Activated T-helper 2 cell treated with anti-CD3 and anti-CD28 coated beads, Interferon-gamma antibody, Interleukin-2, Interleukin-4, amounts not matched to agents 10 μg/mL and 5 μg/mL and 100 μg/mL, durations not matched to agents 14 hours and 24 hours and 36 hours (primary cell): ENCODE measurements at regions not wholly inside any gene's neighbourhood (a gene's known extent, or its start where the extent isn't known, plus 50 kb on each side); places are given as distances from the start of the nearest gene placed in this dataset.

Experiments
- DNase-seq: peaks from one replicate; pipeline ENCODE4 v3.0.0; 2021; ENCODE audit warnings: low spot score
- H3K27ac Mint-ChIP-seq: one replicate; pipeline ENCODE4 v1.8.0; 2021; ENCODE audit warnings: mixed read lengths
- H3K27me3 Mint-ChIP-seq: one replicate; pipeline ENCODE4 v1.8.0; 2021; ENCODE audit warnings: low read depth, mixed read lengths
- H3K36me3 Mint-ChIP-seq: one replicate; pipeline ENCODE4 v1.8.0; 2021; ENCODE audit warnings: low read depth, mixed read lengths
- H3K4me1 Mint-ChIP-seq: one replicate; pipeline ENCODE4 v1.8.0; 2021; ENCODE audit warnings: low read depth, mixed read lengths
- H3K4me3 Mint-ChIP-seq: one replicate; pipeline ENCODE4 v1.8.0; 2021; ENCODE audit warnings: low read depth, mild to moderate bottlenecking, moderate library complexity, mixed read lengths
- H3K9me3 Mint-ChIP-seq: one replicate; pipeline ENCODE4 v1.8.0; 2021; ENCODE audit warnings: mixed read lengths
- intact Hi-C: fragments of 100-400 bp; cut with micrococcal nuclease; formaldehyde crosslinking; loops from one replicate; pipeline ENCODE4 v1.15.1; 2023

GRCh38 chr10:121302541-121303180 lies 295.6 kb downstream of the FGFR2 start:
- H3K4me3 Mint-ChIP-seq: no peak overlapping the region
- intact Hi-C loops: no loop called here
- no peak overlapping the region for H3K27ac Mint-ChIP-seq
- no peaks in the 10 kb centered on the region for H3K36me3 Mint-ChIP-seq
- DNase-seq: no peak
- no peaks in the 10 kb centered on the region for H3K9me3 Mint-ChIP-seq
- no peaks in the 10 kb centered on the region for H3K27me3 Mint-ChIP-seq
- no peaks in the 10 kb centered on the region for H3K4me1 Mint-ChIP-seq

- H3K4me1 Mint-ChIP-seq: no peaks in the 10 kb centered on the region
- H3K27me3 Mint-ChIP-seq: no peaks in the 10 kb centered on the region
- intact Hi-C loops: no loop called here
These were observed 294.9 kb downstream of the FGFR2 start for GRCh38 chr10:121303287-121303890.

GRCh38 chr10:121305066-121305465 lies 293.2 kb downstream of the FGFR2 start:
- H3K27me3 Mint-ChIP-seq: no peaks in the 10 kb centered on the region
- intact Hi-C loops: no loop called here

More at GRCh38 chr10:121303287-121303890, 294.9 kb downstream of the FGFR2 start:
- Mint-ChIP-seq H3K9me3 (no peaks in the 10 kb centered on the region), H3K27ac (no peak overlapping the region), H3K4me3 (no peak overlapping the region), H3K36me3 (no peaks in the 10 kb centered on the region)
- DNase-seq: no peak

GRCh38 chr10:121306159-121306673 lies 292.0 kb downstream of the FGFR2 start:
- Mint-ChIP-seq H3K27me3 (no peaks in the 10 kb centered on the region), H3K9me3 (no peaks in the 10 kb centered on the region), H3K4me1 (no peaks in the 10 kb centered on the region), H3K4me3 (no peak overlapping the region), H3K36me3 (no peaks in the 10 kb centered on the region), H3K27ac (no peak overlapping the region)
- DNase-seq: no peak
- intact Hi-C loops: no loop called here

More at GRCh38 chr10:121305066-121305465, 293.2 kb downstream of the FGFR2 start:
- Mint-ChIP-seq H3K4me1 (no peaks in the 10 kb centered on the region), H3K27ac (no peak overlapping the region), H3K4me3 (no peak overlapping the region), H3K36me3 (no peaks in the 10 kb centered on the region), H3K9me3 (no peaks in the 10 kb centered on the region)
- DNase-seq: no peak

GRCh38 chr10:121307411-121307980 lies 290.7 kb downstream of the FGFR2 start:
- no peaks in the 10 kb centered on the region for H3K36me3 Mint-ChIP-seq
- no peak overlapping the region for H3K27ac Mint-ChIP-seq
- intact Hi-C loops: no loop called here
- H3K4me1 Mint-ChIP-seq: no peaks in the 10 kb centered on the region
- no peaks in the 10 kb centered on the region for H3K9me3 Mint-ChIP-seq
- no peak for DNase-seq
- H3K4me3 Mint-ChIP-seq: no peak overlapping the region
- H3K27me3 Mint-ChIP-seq: no peaks in the 10 kb centered on the region

- no peak for DNase-seq
- Mint-ChIP-seq H3K36me3 (no peaks in the 10 kb centered on the region), H3K4me1 (no peaks in the 10 kb centered on the region)
These were observed 290.2 kb downstream of the FGFR2 start for GRCh38 chr10:121308020-121308419.

GRCh38 chr10:121309164-121309563 lies 289.1 kb downstream of the FGFR2 start:
- Mint-ChIP-seq H3K4me3 (no peak overlapping the region), H3K27ac (no peak overlapping the region), H3K36me3 (no peaks in the 10 kb centered on the region), H3K4me1 (no peaks in the 10 kb centered on the region), H3K9me3 (no peaks in the 10 kb centered on the region), H3K27me3 (no peaks in the 10 kb centered on the region)
- intact Hi-C loops: no loop called here
- DNase-seq: no peak

More at GRCh38 chr10:121308020-121308419, 290.2 kb downstream of the FGFR2 start:
- Mint-ChIP-seq H3K27ac (no peak overlapping the region), H3K4me3 (no peak overlapping the region), H3K27me3 (no peaks in the 10 kb centered on the region), H3K9me3 (no peaks in the 10 kb centered on the region)
- intact Hi-C loops: no loop called here

GRCh38 chr10:121310151-121310711 lies 288.0 kb downstream of the FGFR2 start:
- Mint-ChIP-seq H3K9me3 (no peaks in the 10 kb centered on the region), H3K36me3 (no peaks in the 10 kb centered on the region), H3K4me3 (no peak overlapping the region), H3K4me1 (no peaks in the 10 kb centered on the region), H3K27ac (no peak overlapping the region), H3K27me3 (no peaks in the 10 kb centered on the region)
- no peak for DNase-seq
- intact Hi-C loops: no loop called here

- DNase-seq: no peak
- H3K27me3 Mint-ChIP-seq: no peaks in the 10 kb centered on the region
- intact Hi-C loops: no loop called here
- H3K9me3 Mint-ChIP-seq: no peaks in the 10 kb centered on the region
- H3K27ac Mint-ChIP-seq: no peak overlapping the region
- H3K4me1 Mint-ChIP-seq: no peaks in the 10 kb centered on the region
- no peaks in the 10 kb centered on the region for H3K36me3 Mint-ChIP-seq
- H3K4me3 Mint-ChIP-seq: no peak overlapping the region
These were observed 286.3 kb downstream of the FGFR2 start for GRCh38 chr10:121311812-121312443.

- intact Hi-C loops: no loop called here
- Mint-ChIP-seq H3K27ac (no peak overlapping the region), H3K9me3 (no peaks in the 10 kb centered on the region), H3K27me3 (no peaks in the 10 kb centered on the region), H3K4me1 (no peaks in the 10 kb centered on the region), H3K36me3 (no peaks in the 10 kb centered on the region), H3K4me3 (no peak overlapping the region)
- DNase-seq: no peak
These were observed 285.7 kb downstream of the FGFR2 start for GRCh38 chr10:121312587-121312986.

- H3K4me1 Mint-ChIP-seq: no peaks in the 10 kb centered on the region
- no peaks in the 10 kb centered on the region for H3K9me3 Mint-ChIP-seq
- H3K36me3 Mint-ChIP-seq: no peaks in the 10 kb centered on the region
- no peak overlapping the region for H3K4me3 Mint-ChIP-seq
- H3K27me3 Mint-ChIP-seq: no peaks in the 10 kb centered on the region
- no peak for DNase-seq
- intact Hi-C loops: no loop called here
- no peak overlapping the region for H3K27ac Mint-ChIP-seq
These were observed 284.9 kb downstream of the FGFR2 start for GRCh38 chr10:121313119-121313875.

GRCh38 chr10:121316432-121316831 lies 281.8 kb downstream of the FGFR2 start:
- Mint-ChIP-seq H3K9me3 (no peaks in the 10 kb centered on the region), H3K36me3 (no peaks in the 10 kb centered on the region), H3K4me1 (no peaks in the 10 kb centered on the region), H3K27me3 (no peaks in the 10 kb centered on the region), H3K27ac (no peak overlapping the region), H3K4me3 (no peak overlapping the region)
- intact Hi-C loops: no loop called here
- DNase-seq: no peak
